ENCODE measurements at regions not wholly inside any gene's neighbourhood (a gene's known extent, or its start where the extent isn't known, plus 50 kb on each side); places are given as distances from the start of the nearest gene placed in this dataset.

GRCh38 chr18:51390702-51391101 is 193.2 kb upstream of the MEX3C start:
- Histone ChIP-seq H3K4me3 (ENCODE audit: low read depth in 2 of 2, low read length in 1 of 2) (no peak overlapping the region), H2AFZ (ENCODE audit: low read depth) (no peak overlapping the region), H4K20me1 (ENCODE audit: insufficient read depth) (no peaks in the 10 kb centered on the region), H3K9me2 (no peaks in the 10 kb centered on the region), H3K9ac (no peak overlapping the region), H3K79me2 (ENCODE audit: insufficient read depth) (no peaks in the 10 kb centered on the region), H3K9me3 (no peaks in the 10 kb centered on the region), H3F3A (replicated peaks; ENCODE audit: insufficient read depth) (no peaks in the 10 kb centered on the region), H3K36me3 (replicated peaks in 1 of 2; ENCODE audit: control insufficient read depth in 1 of 2, insufficient read depth in 2 of 2, low read length in 1 of 2) (no peaks in the 10 kb centered on the region), H3K27ac (ENCODE audit: low read depth in 2 of 2, low read length in 1 of 2) (no peak overlapping the region), H3K4me2 (no peak overlapping the region), H3K4me1 (ENCODE audit: control insufficient read depth in 1 of 2, insufficient read depth in 2 of 2, low read depth in 1 of 2, low read length in 1 of 2) (no peaks in the 10 kb centered on the region), H3K27me3 (ENCODE audit: insufficient read depth) (no peaks in the 10 kb centered on the region)
- ChIA-PET POLR2A (no interaction called here), CTCF (interaction anchor here (1.1 kb wide), 2 partner anchors 14 to 281 kb away, joined by 3 to 4 read pairs; no protein-coding TSS in a partner anchor)
- DNase-seq = no peak
- TF ChIP-seq CHD2 (IDR thresholded peaks at IDR 0.05; ENCODE audit: low read length, partially characterized antibody) = no peak
- no peak for TF ChIP-seq MXI1 (IDR thresholded peaks at IDR 0.05; ENCODE audit: low read depth, low read length)
- TF ChIP-seq TEAD4 (IDR thresholded peaks at IDR 0.05; ENCODE audit: borderline replicate concordance, insufficient read depth) = no peak
- no peak for TF ChIP-seq EP300 (IDR thresholded peaks at IDR 0.05; ENCODE audit: borderline replicate concordance in 1 of 2, low read depth in 1 of 2, low read length in 1 of 2)
- no peak for TF ChIP-seq GATA2 (CRISPR knock-in tag; IDR thresholded peaks at IDR 0.05)
- TF ChIP-seq PBX3 (IDR thresholded peaks at IDR 0.05) = no peak
- TF ChIP-seq REST (IDR thresholded peaks at IDR 0.05; ENCODE audit: low read depth, low read length) = no peak
- TF ChIP-seq NFIC (IDR thresholded peaks at IDR 0.05; ENCODE audit: borderline replicate concordance) = no peak
- 32% methylated on average over 3 of the region's 3 CpGs for WGBS (ENCODE audit: low lambda C conversion rate)

DNA sequence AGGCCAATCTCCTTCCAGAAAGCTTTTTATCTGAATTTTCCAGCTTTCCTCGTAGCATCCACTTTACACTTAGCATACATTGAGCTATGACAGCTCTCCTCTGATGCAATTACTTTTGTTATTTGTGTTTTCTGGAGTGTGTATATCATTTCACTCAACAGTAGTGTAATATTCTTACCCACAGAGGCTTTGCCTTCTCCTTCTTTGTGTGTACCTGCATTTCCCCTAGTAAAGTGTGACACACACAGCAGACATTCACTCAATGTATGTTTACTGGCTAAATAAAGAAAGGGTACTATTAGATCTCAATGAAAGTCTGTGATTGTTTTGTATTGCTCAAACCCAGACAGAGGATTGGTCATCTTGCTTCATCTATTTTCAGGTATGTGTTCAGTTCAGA is 193.7 kb upstream of the MEX3C start:
- 85% methylated on average over 1 of the region's 1 CpG for WGBS (ENCODE audit: low lambda C conversion rate)
- Histone ChIP-seq H3K27me3 (ENCODE audit: insufficient read depth) (no peaks in the 10 kb centered on the region), H4K20me1 (ENCODE audit: insufficient read depth) (no peaks in the 10 kb centered on the region), H3K9me3 (no peaks in the 10 kb centered on the region), H2AFZ (ENCODE audit: low read depth) (no peak overlapping the region), H3F3A (replicated peaks; ENCODE audit: insufficient read depth) (no peaks in the 10 kb centered on the region), H3K4me3 (ENCODE audit: low read depth in 2 of 2, low read length in 1 of 2) (no peak overlapping the region), H3K36me3 (replicated peaks in 1 of 2; ENCODE audit: control insufficient read depth in 1 of 2, insufficient read depth in 2 of 2, low read length in 1 of 2) (no peaks in the 10 kb centered on the region), H3K4me1 (ENCODE audit: control insufficient read depth in 1 of 2, insufficient read depth in 2 of 2, low read depth in 1 of 2, low read length in 1 of 2) (no peaks in the 10 kb centered on the region), H3K79me2 (ENCODE audit: insufficient read depth) (no peaks in the 10 kb centered on the region), H3K27ac (ENCODE audit: low read depth in 2 of 2, low read length in 1 of 2) (no peak overlapping the region), H3K9me2 (no peaks in the 10 kb centered on the region), H3K9ac (no peak overlapping the region), H3K4me2 (no peak overlapping the region)
- ChIA-PET CTCF (interaction anchor here (1.0 to 1.1 kb wide), 3 partner anchors 15 to 282 kb away, joined by 3 to 5 read pairs (median 4); no protein-coding TSS in a partner anchor), POLR2A (no interaction called here)
- DNase-seq = no peak
- TF ChIP-seq FOSL2 (IDR thresholded peaks at IDR 0.05; ENCODE audit: borderline replicate concordance, low read depth) = no peak
- no peak for TF ChIP-seq RCOR1 (IDR thresholded peaks at IDR 0.05; ENCODE audit: low read length)
- TF ChIP-seq GABPA (IDR thresholded peaks at IDR 0.05; ENCODE audit: low read depth) = no peak
- TF ChIP-seq, protein P1, sequence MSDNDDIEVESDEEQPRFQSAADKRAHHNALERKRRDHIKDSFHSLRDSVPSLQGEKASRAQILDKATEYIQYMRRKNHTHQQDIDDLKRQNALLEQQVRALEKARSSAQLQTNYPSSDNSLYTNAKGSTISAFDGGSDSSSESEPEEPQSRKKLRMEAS (IDR thresholded peaks at IDR 0.05; ENCODE audit: low read depth) = no peak
- no peak for TF ChIP-seq USF2 (IDR thresholded peaks at IDR 0.05; ENCODE audit: borderline replicate concordance, low read depth, low read length)
- no peak for TF ChIP-seq IRF3 (IDR thresholded peaks at IDR 0.05; ENCODE audit: low read depth, low read length)
- no peak for TF ChIP-seq POLR2AphosphoS5 (IDR thresholded peaks at IDR 0.05; ENCODE audit: low read depth, low read length)
- TF ChIP-seq MXI1 (IDR thresholded peaks at IDR 0.05; ENCODE audit: low read depth, low read length) = no peak
- TF ChIP-seq FOXM1 (IDR thresholded peaks at IDR 0.05; ENCODE audit: low read depth) = no peak
- no peak for TF ChIP-seq CHD2 (IDR thresholded peaks at IDR 0.05; ENCODE audit: low read length, partially characterized antibody)
- no peak for TF ChIP-seq JUND (IDR thresholded peaks at IDR 0.05)
- TF ChIP-seq EP300 (IDR thresholded peaks at IDR 0.05; ENCODE audit: borderline replicate concordance in 1 of 2, low read depth in 1 of 2, low read length in 1 of 2) = no peak
- TF ChIP-seq RAD21 (IDR thresholded peaks at IDR 0.05; ENCODE audit: low read length) = no peak
- TF ChIP-seq USF1 (IDR thresholded peaks at IDR 0.05; ENCODE audit: borderline replicate concordance, low read depth) = no peak
- no peak for TF ChIP-seq EZH2phosphoT487 (IDR thresholded peaks at IDR 0.05; ENCODE audit: borderline replicate concordance, low read depth)

Data from SK-N-SH (cell line).